GM19468 (cell line): ENCODE measurements at regions not wholly inside any gene's neighbourhood (a gene's known extent, or its start where the extent isn't known, plus 50 kb on each side); places are given as distances from the start of the nearest gene placed in this dataset.

ENCODE experiments used
- ATAC-seq: cut with Tn5 transposase; IDR thresholded peaks from one replicate; pipeline ENCODE4 v1.9.1; 2021; ENCODE audit warnings: mild to moderate bottlenecking, moderate library complexity, moderate number of reproducible peaks; ENCODE audit not compliant: unreplicated experiment; ENCODE audit errors: extremely low read depth

DNA sequence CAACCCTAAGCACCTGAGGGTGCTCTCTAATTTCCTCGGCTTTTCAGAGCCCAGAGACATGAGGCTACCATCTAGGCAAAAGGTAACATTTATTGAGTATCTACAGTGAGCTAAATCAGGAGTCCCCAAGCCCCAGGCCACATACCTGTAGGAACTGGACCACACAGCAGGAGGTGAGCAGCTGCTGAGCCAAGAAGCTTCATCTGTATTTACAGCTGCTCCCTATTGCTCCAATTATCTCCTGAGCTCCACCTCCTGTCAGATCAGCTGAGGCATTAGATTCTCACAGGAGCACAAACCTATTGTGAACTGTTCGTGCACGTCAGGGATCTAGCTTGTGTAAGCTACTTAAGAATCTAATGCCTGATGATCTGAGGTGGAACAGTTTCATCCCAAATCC lies 70.2 kb downstream of the RND3 start:
- ATAC-seq: no peak

GRCh38 chr2:150415022-150415421 lies 72.4 kb downstream of the RND3 start:
- no peak for ATAC-seq

DNA sequence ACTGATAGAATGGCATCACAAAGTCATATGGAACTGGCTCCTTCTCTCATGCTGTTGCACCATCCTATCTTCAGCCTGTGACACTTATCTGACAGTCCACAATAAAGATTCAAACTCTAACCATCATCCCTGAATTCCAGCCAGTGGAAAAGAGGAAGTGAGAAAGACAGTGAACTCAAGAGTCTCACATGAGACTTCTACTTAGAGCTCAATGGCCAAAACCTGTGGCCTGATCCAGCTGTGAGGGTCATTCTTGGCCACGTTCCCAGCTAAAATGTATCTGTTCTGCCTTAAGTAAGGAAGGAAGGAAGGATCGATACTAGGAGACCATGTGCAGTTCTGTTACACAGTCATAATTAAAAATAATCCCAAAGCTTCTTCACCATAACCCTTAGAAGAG lies 73.6 kb downstream of the RND3 start:
- no peak for ATAC-seq

GRCh38 chr2:150413366-150413765 lies 74.1 kb downstream of the RND3 start:
- no peak for ATAC-seq

DNA sequence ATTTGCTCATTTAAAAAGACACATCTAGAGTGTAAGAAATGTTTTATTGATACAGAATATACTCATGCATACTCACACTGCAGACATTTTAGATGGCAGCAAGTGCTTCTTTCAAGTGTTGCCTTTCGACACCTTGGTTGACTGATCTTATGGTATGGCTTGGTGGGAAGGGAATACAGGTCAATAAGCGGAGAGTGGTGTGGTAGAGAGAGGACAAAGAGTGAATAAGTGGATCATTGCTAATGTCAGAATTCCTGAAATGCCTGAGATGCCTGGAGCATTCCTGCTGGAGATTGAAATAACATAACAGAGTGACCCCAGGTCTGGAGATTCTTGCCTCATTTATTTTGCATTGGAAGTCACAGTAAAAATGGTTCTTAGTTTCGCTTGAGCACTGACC lies 76.7 kb downstream of the RND3 start:
- no peak for ATAC-seq

DNA sequence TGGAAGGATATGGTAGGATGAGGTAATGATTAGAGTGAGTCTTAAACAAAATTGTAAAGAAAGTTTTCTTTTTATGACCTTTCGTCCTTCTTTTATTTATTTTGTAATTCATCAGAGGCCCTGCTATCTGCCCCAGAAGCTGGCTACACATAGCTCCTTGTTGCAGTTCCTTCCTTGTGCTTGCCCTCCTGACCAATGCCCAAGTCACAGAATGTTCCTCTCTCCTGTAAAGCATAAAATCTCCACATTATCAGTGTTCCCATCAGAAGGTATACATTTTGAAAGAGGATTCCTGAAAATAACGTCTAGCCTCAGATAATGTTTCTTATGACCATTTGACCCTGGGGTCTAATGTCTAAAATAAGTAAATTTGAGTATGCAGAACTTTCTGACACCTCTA lies 78.3 kb downstream of the RND3 start:
- ATAC-seq: no peak

GRCh38 chr2:150404147-150404546 lies 83.3 kb downstream of the RND3 start:
- ATAC-seq: no peak

DNA sequence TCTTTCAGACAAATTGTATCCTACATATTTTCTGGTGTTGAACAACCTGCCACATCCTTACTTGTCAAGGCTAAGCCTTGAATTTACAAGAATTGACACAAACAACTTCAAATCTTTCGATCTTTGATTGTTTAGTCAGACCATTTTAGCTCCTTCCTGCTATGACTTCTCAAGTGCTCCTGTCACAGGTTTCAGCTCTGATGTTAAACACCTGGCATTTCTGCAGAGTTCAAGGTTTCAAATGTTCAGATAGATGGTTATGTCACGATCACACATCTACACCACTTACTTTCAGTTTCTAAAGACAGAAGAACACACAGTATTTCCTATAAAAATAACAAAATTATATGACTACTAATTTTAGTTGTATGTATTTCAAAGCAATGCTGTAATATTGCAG lies 84.0 kb downstream of the RND3 start:
- peak; percentile 96 for ATAC-seq

GRCh38 chr2:150402953-150403352 lies 84.5 kb downstream of the RND3 start:
- no peak for ATAC-seq

- ATAC-seq: no peak
Observed at GRCh38 chr2:150400849-150401248, 86.6 kb downstream of the RND3 start.

- ATAC-seq: no peak
Observed at GRCh38 chr2:150392614-150393013, 94.9 kb downstream of the RND3 start.

- no peak for ATAC-seq
Observed at GRCh38 chr2:150391779-150392178, 95.7 kb downstream of the RND3 start.

DNA sequence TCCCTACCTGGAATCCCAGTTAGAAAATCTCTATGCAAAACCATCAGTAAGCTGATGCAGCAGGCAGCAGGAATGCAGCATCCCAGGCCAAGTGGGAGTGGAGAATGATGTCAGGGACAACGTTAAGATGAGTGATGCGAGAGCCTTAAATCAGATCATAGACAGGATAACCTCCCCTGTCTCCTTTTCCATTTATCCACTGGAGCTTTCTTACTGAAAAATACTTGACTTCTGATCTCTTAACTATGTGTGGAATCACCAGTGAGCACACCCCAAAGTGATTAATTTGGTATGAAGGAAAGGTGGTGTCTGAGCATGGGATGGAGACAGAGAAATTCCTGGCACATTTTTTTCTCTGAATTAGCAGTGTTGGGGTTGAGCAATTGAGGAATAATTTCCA lies 98.0 kb downstream of the RND3 start:
- ATAC-seq: no peak

DNA sequence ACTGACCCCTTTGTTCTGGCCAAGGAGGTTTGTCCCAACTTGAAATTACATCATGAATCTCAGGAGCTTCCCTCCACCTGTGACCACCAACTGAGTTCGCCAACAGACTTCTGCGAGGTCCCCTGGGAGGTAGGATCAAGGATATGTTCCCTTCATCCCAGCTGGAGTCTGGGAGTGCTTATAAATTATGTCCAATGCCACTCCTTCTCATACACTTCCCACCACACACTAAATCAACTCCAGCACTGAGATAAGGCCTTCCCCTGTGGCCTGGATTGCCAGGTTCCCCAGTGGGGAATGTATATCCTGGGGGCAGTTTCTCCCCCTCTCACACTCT lies 99.2 kb downstream of the RND3 start:
- no peak for ATAC-seq

DNA sequence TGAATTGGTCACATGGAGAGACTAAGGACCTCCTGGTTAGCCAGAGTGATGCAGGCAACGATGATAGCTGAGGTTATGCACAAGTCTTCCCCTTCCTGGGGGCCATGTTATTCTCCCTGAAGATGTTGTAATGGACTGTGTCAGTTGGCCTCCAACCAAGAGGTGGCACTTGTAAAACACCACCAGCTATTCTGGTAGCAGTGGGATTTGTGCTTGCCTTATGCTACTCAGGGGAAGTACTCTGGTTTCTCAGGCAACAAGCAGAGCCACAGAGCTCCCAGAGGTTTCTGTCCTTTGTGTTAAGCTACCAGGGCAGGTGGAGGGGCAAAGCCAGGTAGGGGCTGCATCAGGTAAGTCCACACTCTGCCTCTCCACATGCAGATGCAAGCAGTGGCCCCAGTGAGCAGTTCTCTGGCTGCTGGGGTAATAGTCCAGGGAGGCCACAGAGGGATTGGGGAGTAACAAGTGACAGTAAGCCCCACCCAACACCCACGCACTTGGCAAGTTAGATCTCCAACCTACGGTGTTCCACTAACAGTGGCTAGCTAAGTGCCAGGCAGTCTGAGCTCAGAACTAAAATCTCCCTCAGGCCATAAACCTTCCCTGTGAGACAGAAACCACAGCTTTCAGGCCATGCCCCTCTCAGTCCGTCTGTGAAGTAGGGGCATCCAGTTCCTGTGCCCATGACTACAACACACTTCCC lies 99.7 kb downstream of the RND3 start:
- ATAC-seq: no peak

DNA sequence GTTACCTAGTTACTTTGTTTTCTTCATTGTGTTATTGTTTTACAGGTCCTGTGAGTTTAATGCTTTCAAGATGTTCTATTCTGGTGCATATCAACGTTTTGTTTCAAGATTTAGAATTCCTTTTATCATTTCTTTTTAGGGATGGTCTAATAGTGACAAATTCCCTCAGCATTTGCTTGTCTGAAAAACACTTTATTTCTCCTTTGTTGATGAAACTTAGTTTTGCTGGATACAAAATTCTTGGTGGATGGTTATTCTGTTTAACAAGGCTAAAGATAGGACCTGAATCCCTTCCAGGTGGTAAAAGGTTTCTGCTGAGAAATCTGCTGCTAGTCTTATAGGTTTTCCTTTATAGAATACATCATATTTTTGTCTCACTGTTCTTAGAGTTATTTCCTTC lies 102.3 kb downstream of the RND3 start:
- ATAC-seq: no peak

- ATAC-seq: no peak
Observed at GRCh38 chr2:150383587-150383986, 103.9 kb downstream of the RND3 start.

DNA sequence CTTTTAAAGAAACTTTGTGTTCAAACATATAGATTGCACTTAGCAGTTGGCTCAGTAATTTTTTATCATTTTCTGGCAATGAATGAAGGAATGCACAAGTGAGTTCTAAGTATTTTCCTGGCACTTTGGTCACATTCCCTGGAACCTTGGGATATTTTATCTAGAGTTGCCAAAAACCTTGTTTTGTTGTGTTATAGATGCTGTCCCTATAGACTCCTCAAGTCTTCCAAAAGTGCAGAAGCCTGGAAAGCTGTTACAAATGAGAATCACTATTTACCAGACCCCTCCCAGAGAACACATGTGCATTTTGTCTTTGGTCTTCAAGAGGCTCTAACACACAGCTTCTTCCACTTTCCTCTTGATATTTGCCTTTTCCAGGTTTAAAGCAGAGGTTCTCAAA lies 108.3 kb downstream of the RND3 start:
- ATAC-seq: no peak

GRCh38 chr2:150378686-150379085 lies 108.8 kb downstream of the RND3 start:
- ATAC-seq: no peak

DNA sequence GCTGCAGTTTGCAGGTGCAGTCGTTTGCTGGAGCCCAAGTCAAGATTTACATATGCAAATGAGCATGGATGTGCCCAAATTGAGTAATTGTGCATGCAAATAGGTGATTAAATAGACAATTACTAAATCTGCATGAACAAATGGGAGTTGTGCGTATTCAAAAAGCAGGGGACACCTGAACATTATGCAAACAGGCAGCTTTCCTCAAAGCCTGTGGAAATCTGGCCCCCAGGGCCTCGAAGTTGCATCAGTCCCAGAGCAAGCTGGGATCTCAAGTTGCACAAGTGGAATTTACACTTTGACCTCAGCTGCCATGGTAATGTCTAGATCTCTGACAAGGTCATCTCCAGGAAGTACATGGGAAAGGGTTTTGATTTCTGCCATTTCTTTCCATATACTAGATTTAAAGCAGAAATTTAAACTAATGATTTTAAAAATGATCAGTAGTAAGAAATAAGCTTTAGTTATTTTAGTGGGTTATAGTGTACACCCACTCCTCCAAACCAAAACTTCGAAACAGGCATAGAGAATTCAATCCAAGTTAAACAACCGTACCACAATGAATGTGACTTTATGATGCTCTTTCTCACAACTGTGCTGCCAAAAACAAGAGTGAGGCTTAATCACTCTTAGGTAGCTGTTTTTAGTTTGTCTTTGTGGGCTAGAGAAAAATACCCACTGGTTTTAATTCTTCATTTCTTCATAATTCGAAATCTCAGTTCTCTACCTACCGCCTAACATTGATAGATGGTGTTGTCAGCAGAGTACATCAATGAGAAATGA lies 110.7 kb downstream of the RND3 start:
- no peak for ATAC-seq

GRCh38 chr2:150375333-150375732 lies 112.1 kb downstream of the RND3 start:
- ATAC-seq: no peak

DNA sequence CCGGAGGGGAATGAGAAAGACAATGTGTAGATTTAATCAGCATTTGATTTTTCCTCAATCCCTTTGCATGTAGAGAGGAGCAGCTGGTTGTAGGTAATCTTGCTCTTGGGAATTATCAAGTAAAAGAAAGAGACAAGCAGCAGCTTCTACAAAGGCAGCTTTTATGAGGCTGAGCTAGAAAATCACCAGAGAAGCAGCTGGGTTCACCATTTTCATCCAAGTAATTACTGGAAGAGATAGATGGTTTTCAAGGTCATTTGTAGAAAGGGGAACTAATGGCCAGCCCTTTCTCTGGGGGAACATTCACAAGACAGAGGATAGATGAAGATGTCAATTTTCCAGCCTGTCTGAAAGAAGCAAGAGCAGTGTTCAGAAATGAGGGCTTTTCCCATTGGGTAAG lies 113.0 kb downstream of the RND3 start:
- ATAC-seq: no peak
